ENCODE measurements at regions not wholly inside any gene's neighbourhood (a gene's known extent, or its start where the extent isn't known, plus 50 kb on each side); places are given as distances from the start of the nearest gene placed in this dataset.

DNA sequence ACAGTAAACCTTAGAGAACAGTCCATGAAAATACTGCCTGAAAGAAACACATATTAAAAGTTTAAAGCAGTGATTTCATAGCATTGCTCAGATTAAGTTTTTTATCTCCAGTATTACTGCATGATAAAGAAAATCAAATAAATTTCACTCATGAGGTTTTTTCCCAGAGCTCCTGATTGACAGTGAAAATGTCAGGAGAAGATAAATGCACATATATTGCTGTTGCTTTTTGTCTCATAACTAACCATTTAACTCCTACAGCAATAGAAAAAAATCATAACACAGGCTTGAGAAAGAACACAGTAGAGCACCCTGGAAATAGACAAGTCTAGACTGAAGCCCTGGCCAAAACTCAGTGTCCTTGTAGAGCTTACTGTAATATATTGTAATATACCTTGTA lies 391.0 kb downstream of the TMX3 start:
- TF ChIP-seq ZFX (IDR thresholded peaks at IDR 0.05) (no peak), CTCF (conservative IDR thresholded peaks at IDR 0.05) (no peak)
- no peak overlapping the region for H3K27ac ChIP-seq

- TF ChIP-seq ZFX (IDR thresholded peaks at IDR 0.05) (no peak), CTCF (conservative IDR thresholded peaks at IDR 0.05) (no peak)
- no peak overlapping the region for H3K27ac ChIP-seq
Observed at GRCh38 chr18:68316636-68317035, 398.3 kb downstream of the TMX3 start.

DNA sequence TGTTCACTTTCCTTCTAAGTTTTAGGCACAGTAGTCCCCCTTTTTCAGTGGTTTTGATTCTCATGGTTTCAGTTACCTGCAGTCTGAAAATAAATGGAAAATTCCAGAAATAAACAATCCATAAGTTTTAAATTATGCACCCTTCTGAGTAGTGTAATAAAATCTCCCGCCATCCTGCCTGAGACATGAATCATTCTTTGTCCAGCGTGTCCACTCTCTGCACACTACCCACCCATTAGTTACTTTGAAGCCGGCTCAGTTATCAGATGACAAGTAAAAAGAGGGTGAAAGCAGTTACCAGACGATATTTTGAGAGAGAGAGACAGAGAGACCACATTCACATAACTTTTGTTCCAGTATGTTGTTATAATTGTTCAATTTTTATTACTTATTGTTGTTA lies 400.5 kb downstream of the TMX3 start:
- no peak for TF ChIP-seq ZFX (IDR thresholded peaks at IDR 0.05)
- no peak for TF ChIP-seq CTCF (conservative IDR thresholded peaks at IDR 0.05)
- no peak overlapping the region for H3K27ac ChIP-seq

DNA sequence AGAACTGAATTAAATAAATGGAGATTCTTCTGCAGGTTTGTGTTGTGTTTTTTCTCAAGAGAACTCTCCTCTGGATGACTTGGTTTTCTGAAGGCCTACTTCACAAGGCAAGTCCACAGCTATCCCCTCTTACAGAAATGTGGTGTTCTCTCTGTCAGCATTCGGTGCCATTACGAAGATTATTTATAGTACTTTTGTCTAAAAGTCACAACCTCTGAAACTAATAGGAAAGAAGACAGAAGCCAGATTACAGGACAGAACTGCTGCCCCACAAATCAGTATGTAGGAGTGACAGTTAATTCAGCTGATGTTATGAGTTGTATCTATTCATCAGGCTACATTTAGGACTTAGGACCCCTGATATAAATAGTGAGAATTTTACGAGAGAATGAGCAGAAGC lies 413.5 kb downstream of the TMX3 start:
- TF ChIP-seq ZFX (IDR thresholded peaks at IDR 0.05), result no peak
- no peak for TF ChIP-seq CTCF (conservative IDR thresholded peaks at IDR 0.05)
- no peak overlapping the region for H3K27ac ChIP-seq

GRCh38 chr18:68299906-68300305 lies 415.0 kb downstream of the TMX3 start:
- TF ChIP-seq CTCF (conservative IDR thresholded peaks at IDR 0.05) (no peak), ZFX (IDR thresholded peaks at IDR 0.05) (no peak)
- no peak overlapping the region for H3K27ac ChIP-seq

DNA sequence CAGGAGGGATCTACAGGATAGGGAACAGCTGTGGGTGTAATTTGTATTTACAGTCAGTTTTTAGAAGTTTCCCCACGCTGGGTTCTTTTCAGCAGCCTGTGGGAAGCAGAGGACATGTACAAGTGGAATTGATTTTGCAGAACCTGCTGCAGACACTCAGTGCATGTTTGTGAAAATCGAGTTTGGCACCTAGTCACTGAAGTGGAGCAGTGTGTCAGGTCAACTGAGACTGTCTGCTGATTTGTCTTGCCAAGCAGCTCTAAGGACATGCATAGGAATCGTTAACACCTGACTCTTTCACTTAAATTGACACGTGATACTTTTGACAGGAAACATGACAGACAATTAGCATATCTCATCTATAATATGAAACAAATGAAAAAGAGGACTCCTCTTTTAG lies 416.6 kb downstream of the TMX3 start:
- H3K27ac ChIP-seq, result no peak overlapping the region
- TF ChIP-seq ZFX (IDR thresholded peaks at IDR 0.05) (no peak), CTCF (conservative IDR thresholded peaks at IDR 0.05) (no peak)

DNA sequence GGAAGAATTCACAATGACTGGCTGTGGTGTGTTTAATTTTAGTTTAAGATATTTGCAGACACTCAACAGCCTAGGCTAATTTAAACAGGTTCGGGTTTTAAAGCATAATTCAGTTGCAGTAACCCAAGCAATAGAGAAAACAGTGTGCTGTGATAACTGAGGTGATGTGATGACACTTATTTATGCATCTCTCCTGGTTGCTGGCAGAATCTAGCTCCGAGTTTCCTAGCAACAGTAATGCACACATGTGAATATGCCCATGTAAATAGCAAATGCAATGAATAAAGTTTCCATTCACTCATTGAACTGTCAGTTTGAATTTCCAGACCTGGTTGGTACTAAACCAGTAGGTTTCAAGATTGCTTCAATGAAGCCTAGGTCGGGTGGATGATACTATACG lies 426.5 kb downstream of the TMX3 start:
- TF ChIP-seq CTCF (conservative IDR thresholded peaks at IDR 0.05) (no peak), ZFX (IDR thresholded peaks at IDR 0.05) (no peak)
- H3K27ac ChIP-seq, result no peak overlapping the region

Measured in C4-2B (cell line).